ENCODE measurements at regions not wholly inside any gene's neighbourhood (a gene's known extent, or its start where the extent isn't known, plus 50 kb on each side); places are given as distances from the start of the nearest gene placed in this dataset.

DNA sequence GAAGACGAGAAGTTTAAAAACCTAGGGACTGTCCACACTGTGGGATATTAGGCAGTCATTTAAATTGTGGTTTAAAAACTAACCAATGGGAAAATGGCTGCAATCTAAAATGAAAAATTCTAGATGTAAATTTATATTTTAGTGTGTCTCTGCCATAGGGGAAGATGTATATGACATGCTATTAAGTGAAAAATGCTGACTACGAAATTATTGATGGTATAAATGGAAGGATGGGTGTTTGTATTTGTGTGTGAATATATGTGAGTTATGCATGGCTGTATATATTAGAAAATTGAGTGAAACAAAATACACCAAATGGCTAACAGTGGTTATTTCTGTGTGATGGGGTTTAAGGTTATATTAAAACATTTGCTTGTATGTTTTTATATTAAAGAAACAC lies 260.7 kb downstream of the AJAP1 start:
- intact Hi-C loops (cut with DNase I) = no loop called here
- Histone ChIP-seq H3K36me3 (replicated peaks in 1 of 2; ENCODE audit: insufficient read depth in 1 of 2, low read depth in 2 of 2) (no peaks in the 10 kb centered on the region), H3K4me1 (no peaks in the 10 kb centered on the region), H3K4me3 (no peak overlapping the region), H3K27me3 (no peaks in the 10 kb centered on the region), H3K9me3 (peaks cover 0 to 6% (median 0%) of the 10 kb centered on the region in 3 donors), H3K27ac (no peak overlapping the region)
- ATAC-seq (no peak), DNase-seq (no peak)
- WGBS, 2 donors = 84 to 96% methylated on average over 2 of the region's 2 CpGs
- TF ChIP-seq POLR2A (IDR thresholded peaks at IDR 0.05) = no peak
- TF ChIP-seq CTCF (IDR thresholded peaks at IDR 0.05) = no peak

DNA sequence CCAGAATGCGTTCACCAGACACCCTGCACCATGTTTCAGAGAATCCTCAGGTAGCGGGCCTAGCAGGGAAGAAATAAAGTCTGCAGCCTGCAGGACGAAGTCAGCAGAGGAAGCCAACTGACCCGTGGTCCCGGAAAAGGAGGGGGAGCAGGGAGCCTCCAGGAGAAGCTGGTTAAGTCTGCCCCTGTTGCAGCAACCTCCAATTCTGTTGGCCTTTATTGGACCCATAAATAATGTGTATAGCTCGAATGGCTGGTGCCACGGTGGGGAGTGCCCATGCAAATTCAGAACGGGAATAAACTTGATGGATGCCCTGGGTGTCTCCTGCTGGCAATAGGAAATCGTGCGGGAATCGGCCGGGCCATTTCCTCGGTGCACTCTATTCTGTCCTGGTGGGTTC lies 254.1 kb downstream of the AJAP1 start:
- Histone ChIP-seq H3K4me1 (no peaks in the 10 kb centered on the region), H3K4me3 (no peak overlapping the region), H3K27me3 (no peaks in the 10 kb centered on the region), H3K9me3 (no peaks in the 10 kb centered on the region), H3K27ac (no peak overlapping the region), H3K36me3 (replicated peaks in 1 of 2; ENCODE audit: insufficient read depth in 1 of 2, low read depth in 2 of 2) (no peaks in the 10 kb centered on the region)
- ATAC-seq = no peak
- TF ChIP-seq POLR2A (IDR thresholded peaks at IDR 0.05) (no peak), CTCF (IDR thresholded peaks at IDR 0.05) (no peak)
- WGBS, 2 donors = 79 to 82% methylated on average over 13 of the region's 13 CpGs
- DNase-seq = no peak
- intact Hi-C loops (cut with DNase I) = no loop called here

DNA sequence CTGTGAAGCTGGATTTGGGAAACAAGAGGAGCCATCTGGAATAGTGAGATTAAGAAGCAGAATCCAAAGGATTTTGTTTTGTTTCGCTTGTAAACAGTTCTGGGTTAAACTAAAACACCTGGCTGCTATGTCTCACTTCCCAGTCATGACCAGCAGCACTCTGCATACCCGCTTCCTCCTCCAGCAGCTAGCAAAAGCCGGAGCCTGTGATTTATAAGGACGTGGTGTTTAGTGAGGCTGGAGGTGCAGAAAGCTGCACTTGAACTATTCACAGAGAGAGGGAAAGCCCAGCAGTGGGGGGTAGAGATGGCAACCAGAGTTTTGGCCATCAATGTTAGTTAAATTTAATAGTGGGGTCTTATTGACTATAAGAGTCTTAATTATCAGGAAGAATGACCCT lies 240.2 kb downstream of the AJAP1 start:
- WGBS, 2 donors = 47 to 48% methylated on average over 4 of the region's 4 CpGs
- no peak overlapping the region for H3K27ac ChIP-seq
- intact Hi-C loops (cut with DNase I) = no loop called here
- ATAC-seq (no peak), DNase-seq (no peak)
- H3K4me3 ChIP-seq = no peak overlapping the region
- no peaks in the 10 kb centered on the region for H3K9me3 ChIP-seq
- H3K27me3 ChIP-seq = no peaks in the 10 kb centered on the region
- no peaks in the 10 kb centered on the region for H3K4me1 ChIP-seq
- TF ChIP-seq CTCF (IDR thresholded peaks at IDR 0.05) (no peak), POLR2A (IDR thresholded peaks at IDR 0.05) (no peak)
- no peaks in the 10 kb centered on the region for H3K36me3 ChIP-seq (replicated peaks in 1 of 2; ENCODE audit: insufficient read depth in 1 of 2, low read depth in 2 of 2)

DNA sequence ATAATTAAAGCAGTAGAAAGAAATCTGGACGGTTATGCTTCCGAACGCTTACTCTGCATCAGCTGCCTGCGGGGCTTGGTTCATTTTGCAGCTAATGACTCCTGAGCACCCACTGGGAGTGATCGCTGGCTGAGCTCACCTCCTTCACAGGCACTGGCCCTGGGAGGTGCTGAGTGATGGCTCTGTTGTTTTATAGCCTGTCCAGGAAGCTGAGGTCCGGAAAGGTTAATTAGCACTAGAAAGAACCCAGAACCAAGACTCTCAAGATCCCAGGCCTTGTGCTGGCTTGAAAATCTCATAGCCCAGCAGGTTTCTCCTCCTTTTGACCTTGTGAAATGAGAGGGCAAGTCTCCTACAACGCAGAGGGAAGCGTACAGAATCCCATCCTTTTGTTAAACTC lies 226.2 kb downstream of the AJAP1 start:
- 62 to 69% methylated on average over 8 of the region's 8 CpGs for WGBS, 2 donors
- TF ChIP-seq CTCF (IDR thresholded peaks at IDR 0.05) (no peak), POLR2A (IDR thresholded peaks at IDR 0.05) (no peak)
- no peaks in the 10 kb centered on the region for H3K27me3 ChIP-seq
- no peak overlapping the region for H3K4me3 ChIP-seq
- no peaks in the 10 kb centered on the region for H3K36me3 ChIP-seq (replicated peaks in 1 of 2; ENCODE audit: insufficient read depth in 1 of 2, low read depth in 2 of 2)
- DNase-seq (no peak), ATAC-seq (no peak)
- H3K27ac ChIP-seq = no peak overlapping the region
- H3K9me3 ChIP-seq = no peaks in the 10 kb centered on the region
- no peaks in the 10 kb centered on the region for H3K4me1 ChIP-seq
- intact Hi-C loops (cut with DNase I) = no loop called here

- TF ChIP-seq CTCF (IDR thresholded peaks at IDR 0.05) (no peak), POLR2A (IDR thresholded peaks at IDR 0.05) (no peak)
- H3K27me3 ChIP-seq = no peaks in the 10 kb centered on the region
- intact Hi-C loops (cut with DNase I) = no loop called here
- H3K27ac ChIP-seq = no peak overlapping the region
- DNase-seq = no peak
- H3K36me3 ChIP-seq (replicated peaks in 1 of 2; ENCODE audit: insufficient read depth in 1 of 2, low read depth in 2 of 2) = no peaks in the 10 kb centered on the region
- H3K4me1 ChIP-seq = no peaks in the 10 kb centered on the region
- 73 to 86% methylated on average over 3 of the region's 3 CpGs for WGBS, 2 donors
- ATAC-seq = no peak
- H3K9me3 ChIP-seq = no peaks in the 10 kb centered on the region
- H3K4me3 ChIP-seq = no peak overlapping the region
Measured at GRCh38 chr1:4877426-4877825, 223.0 kb downstream of the AJAP1 start.

All from body of pancreas (tissue), 4 donors.